Anterior cingulate cortex (tissue), 58 donors: ENCODE measurements at regions not wholly inside any gene's neighbourhood (a gene's known extent, or its start where the extent isn't known, plus 50 kb on each side); places are given as distances from the start of the nearest gene placed in this dataset.
"Not testable (repeated sequence)": the region's sequence is repeated elsewhere in the genome, so short reads cannot be mapped to it uniquely, and the experiment has no call there.

ENCODE experiments used
- DNase-seq, 58 donors: peaks; one replicate each; lab custom pipeline; 2025; lab: John Stamatoyannopoulos, UW

GRCh38 chr14:47978871-47979270 is 303.5 kb upstream of the MDGA2 start:
- no peak for DNase-seq

- DNase-seq = no peak
Measured at GRCh38 chr14:47976139-47976538, 300.7 kb upstream of the MDGA2 start.

- no peak for DNase-seq
Measured at GRCh38 chr14:47966076-47966810, 290.8 kb upstream of the MDGA2 start.

- no peak for DNase-seq
Measured at GRCh38 chr14:47961634-47962033, 286.2 kb upstream of the MDGA2 start.

GRCh38 chr14:47959740-47960139 is 284.3 kb upstream of the MDGA2 start:
- DNase-seq = no peak

GRCh38 chr14:47949006-47949405 is 273.6 kb upstream of the MDGA2 start:
- no peak for DNase-seq

- no peak for DNase-seq
Measured at GRCh38 chr14:47935332-47935731, 259.9 kb upstream of the MDGA2 start.

GRCh38 chr14:47929334-47929733 is 253.9 kb upstream of the MDGA2 start:
- no peak for DNase-seq

- no peak for DNase-seq
Measured at GRCh38 chr14:47921133-47921532, 245.7 kb upstream of the MDGA2 start.

GRCh38 chr14:47919997-47920396 is 244.6 kb upstream of the MDGA2 start:
- no peak for DNase-seq

- DNase-seq = no peak
Measured at GRCh38 chr14:47919334-47919846, 244.0 kb upstream of the MDGA2 start.

GRCh38 chr14:47917344-47917954 is 242.0 kb upstream of the MDGA2 start:
- DNase-seq = peak in 12 of 58 donors; percentile 0 to 31 (median 4)

- not testable (repeated sequence) for DNase-seq
Measured at GRCh38 chr14:47901141-47901540, 225.7 kb upstream of the MDGA2 start.

- no peak for DNase-seq
Measured at GRCh38 chr14:47899685-47900084, 224.3 kb upstream of the MDGA2 start.

- no peak for DNase-seq
Measured at GRCh38 chr14:47874350-47874749, 198.9 kb upstream of the MDGA2 start.

GRCh38 chr14:47872588-47872987 is 197.2 kb upstream of the MDGA2 start:
- DNase-seq = no peak

- DNase-seq = no peak
Measured at GRCh38 chr14:47863441-47863840, 188.0 kb upstream of the MDGA2 start.

GRCh38 chr14:47857646-47858045 is 182.2 kb upstream of the MDGA2 start:
- DNase-seq = no peak

GRCh38 chr14:47852278-47852677 is 176.9 kb upstream of the MDGA2 start:
- DNase-seq = no peak

- DNase-seq = no peak
Measured at GRCh38 chr14:47846008-47846407, 170.6 kb upstream of the MDGA2 start.

GRCh38 chr14:47843236-47843635 is 167.8 kb upstream of the MDGA2 start:
- DNase-seq = no peak

GRCh38 chr14:47833011-47833410 is 157.6 kb upstream of the MDGA2 start:
- no peak for DNase-seq
